ENCODE measurements at regions not wholly inside any gene's neighbourhood (a gene's known extent, or its start where the extent isn't known, plus 50 kb on each side); places are given as distances from the start of the nearest gene placed in this dataset.
A peak's percentile ranks its signal among the peaks of the same experiment; 100 is the strongest.
"Not testable (repeated sequence)": the region's sequence is repeated elsewhere in the genome, so short reads cannot be mapped to it uniquely, and the experiment has no call there.

GRCh38 chr18:22827741-22828140, 105.4 kb upstream of the RBBP8 start:
- no peak overlapping the region for H3K23ac ChIP-seq (ENCODE audit: low read length)
- H4K91ac ChIP-seq (ENCODE audit: low read depth, low read length) = no peak overlapping the region
- H3K14ac ChIP-seq (ENCODE audit: low read length) = no peak overlapping the region
- H3K4me1 ChIP-seq (ENCODE audit: control insufficient read depth in 1 of 2, insufficient read depth in 2 of 2, low read length in 2 of 2) = no peaks in the 10 kb centered on the region
- H3K9me3 ChIP-seq (ENCODE audit: insufficient read depth, low read depth, low read length) = no peaks in the 10 kb centered on the region
- H2AFZ ChIP-seq (ENCODE audit: insufficient read depth, low read length, poor library complexity) = no peak overlapping the region
- no peak overlapping the region for H3K4ac ChIP-seq (ENCODE audit: low read depth, low read length)
- H3K27ac ChIP-seq (ENCODE audit: low read depth, low read length) = no peak overlapping the region
- H3K79me1 ChIP-seq (ENCODE audit: low read length) = no peaks in the 10 kb centered on the region
- WGBS (ENCODE audit: extremely low coverage, insufficient coverage, insufficient read length) = no CpG with 5 or more reads among the region's 1 CpG
- no peak for DNase-seq
- H3K18ac ChIP-seq (ENCODE audit: low read length) = no peak overlapping the region
- H4K12ac ChIP-seq (ENCODE audit: low read depth, low read length) = no peak overlapping the region
- no peak overlapping the region for H2AK5ac ChIP-seq (ENCODE audit: low read length)
- no peak overlapping the region for H3K4me2 ChIP-seq (ENCODE audit: low read length)
- H2BK12ac ChIP-seq (ENCODE audit: low read length) = no peak overlapping the region
- H2BK5ac ChIP-seq (ENCODE audit: low read depth, low read length, poor library complexity) = no peak overlapping the region
- H3K36me3 ChIP-seq (ENCODE audit: control insufficient read depth in 1 of 2, insufficient read depth in 2 of 2, low read length in 2 of 2) = no peaks in the 10 kb centered on the region
- no peak overlapping the region for H4K8ac ChIP-seq (ENCODE audit: low read depth, low read length)
- H2BK120ac ChIP-seq (ENCODE audit: insufficient read depth, low read length, poor library complexity) = no peak overlapping the region
- H3K4me3 ChIP-seq (ENCODE audit: low read depth, low read length) = no peak overlapping the region
- no peaks in the 10 kb centered on the region for H3K79me2 ChIP-seq (ENCODE audit: control insufficient read depth, insufficient read depth, low read length, poor library complexity)
- H3K27me3 ChIP-seq (ENCODE audit: insufficient read depth, low read length) = no peaks in the 10 kb centered on the region
- no peak overlapping the region for H3K9ac ChIP-seq (ENCODE audit: low read length)

DNA sequence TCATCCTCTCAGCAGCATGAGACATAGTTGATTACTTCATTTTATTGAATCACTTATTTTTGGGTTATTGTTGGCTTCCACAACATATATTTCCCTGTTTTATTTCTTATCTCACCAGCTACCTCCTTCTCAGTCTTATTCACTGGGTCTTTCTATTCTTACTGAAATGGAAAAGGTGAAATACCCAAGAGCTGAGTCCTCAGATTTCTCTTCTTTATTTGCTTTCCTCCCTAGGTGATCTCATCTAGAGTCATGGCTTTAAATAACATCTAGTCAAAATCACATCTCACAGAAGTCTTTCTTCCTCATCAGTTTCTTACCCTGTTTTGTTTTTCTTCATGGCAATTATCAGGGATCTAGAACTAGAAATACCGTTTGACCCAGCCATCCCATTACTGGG, 105.0 kb upstream of the RBBP8 start:
- H3K9me3 ChIP-seq (ENCODE audit: insufficient read depth, low read depth, low read length) = no peaks in the 10 kb centered on the region
- H2AFZ ChIP-seq (ENCODE audit: insufficient read depth, low read length, poor library complexity) = no peak overlapping the region
- H3K14ac ChIP-seq (ENCODE audit: low read length) = no peak overlapping the region
- no peak overlapping the region for H2BK120ac ChIP-seq (ENCODE audit: insufficient read depth, low read length, poor library complexity)
- H3K79me1 ChIP-seq (ENCODE audit: low read length) = no peaks in the 10 kb centered on the region
- H3K4me3 ChIP-seq (ENCODE audit: low read depth, low read length) = no peak overlapping the region
- no peak overlapping the region for H4K8ac ChIP-seq (ENCODE audit: low read depth, low read length)
- no peaks in the 10 kb centered on the region for H3K79me2 ChIP-seq (ENCODE audit: control insufficient read depth, insufficient read depth, low read length, poor library complexity)
- peak in 1 of 2 donors; percentile 24 for DNase-seq
- H3K4me1 ChIP-seq (ENCODE audit: control insufficient read depth in 1 of 2, insufficient read depth in 2 of 2, low read length in 2 of 2) = no peaks in the 10 kb centered on the region
- H2AK5ac ChIP-seq (ENCODE audit: low read length) = no peak overlapping the region
- no peak overlapping the region for H4K12ac ChIP-seq (ENCODE audit: low read depth, low read length)
- H3K36me3 ChIP-seq (ENCODE audit: control insufficient read depth in 1 of 2, insufficient read depth in 2 of 2, low read length in 2 of 2) = no peaks in the 10 kb centered on the region
- no peaks in the 10 kb centered on the region for H3K27me3 ChIP-seq (ENCODE audit: insufficient read depth, low read length)
- no peak overlapping the region for H3K18ac ChIP-seq (ENCODE audit: low read length)
- WGBS (ENCODE audit: extremely low coverage, insufficient coverage, insufficient read length) = no CpG with 5 or more reads among the region's 1 CpG
- no peak overlapping the region for H4K91ac ChIP-seq (ENCODE audit: low read depth, low read length)
- no peak overlapping the region for H2BK5ac ChIP-seq (ENCODE audit: low read depth, low read length, poor library complexity)
- no peak overlapping the region for H3K27ac ChIP-seq (ENCODE audit: low read depth, low read length)
- H3K4me2 ChIP-seq (ENCODE audit: low read length) = no peak overlapping the region
- no peak overlapping the region for H3K9ac ChIP-seq (ENCODE audit: low read length)
- no peak overlapping the region for H3K4ac ChIP-seq (ENCODE audit: low read depth, low read length)
- no peak overlapping the region for H2BK12ac ChIP-seq (ENCODE audit: low read length)
- no peak overlapping the region for H3K23ac ChIP-seq (ENCODE audit: low read length)

DNA sequence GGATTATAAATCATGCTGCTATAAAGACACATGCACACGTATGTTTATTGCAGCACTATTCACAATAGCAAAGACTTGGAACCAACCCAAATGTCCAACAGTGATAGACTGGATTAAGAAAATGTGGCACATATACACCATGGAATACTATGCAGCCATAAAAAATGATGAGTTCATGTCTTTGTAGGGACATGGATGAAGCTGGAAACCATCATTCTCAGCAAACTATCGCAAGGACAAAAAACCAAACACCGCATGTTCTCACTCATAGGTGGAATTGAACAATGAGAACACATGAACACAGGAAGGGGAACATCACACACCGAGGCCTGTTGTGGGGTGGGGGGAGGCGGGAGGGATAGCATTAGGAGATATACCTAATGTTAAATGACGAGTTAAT, 104.5 kb upstream of the RBBP8 start:
- not testable (repeated sequence) for H3K4ac ChIP-seq (ENCODE audit: low read depth, low read length); H3K79me1 ChIP-seq (ENCODE audit: low read length); H4K8ac ChIP-seq (ENCODE audit: low read depth, low read length); H4K91ac ChIP-seq (ENCODE audit: low read depth, low read length); H2AK5ac ChIP-seq (ENCODE audit: low read length); H2BK5ac ChIP-seq (ENCODE audit: low read depth, low read length, poor library complexity); DNase-seq; H2BK12ac ChIP-seq (ENCODE audit: low read length); H3K18ac ChIP-seq (ENCODE audit: low read length); H3K23ac ChIP-seq (ENCODE audit: low read length); H3K79me2 ChIP-seq (ENCODE audit: control insufficient read depth, insufficient read depth, low read length, poor library complexity); H3K4me1 ChIP-seq (ENCODE audit: control insufficient read depth in 1 of 2, insufficient read depth in 2 of 2, low read length in 2 of 2); H3K9ac ChIP-seq (ENCODE audit: low read length); H3K27ac ChIP-seq (ENCODE audit: low read depth, low read length); H2BK120ac ChIP-seq (ENCODE audit: insufficient read depth, low read length, poor library complexity); H3K4me3 ChIP-seq (ENCODE audit: low read depth, low read length); H2AFZ ChIP-seq (ENCODE audit: insufficient read depth, low read length, poor library complexity); H3K36me3 ChIP-seq (ENCODE audit: control insufficient read depth in 1 of 2, insufficient read depth in 2 of 2, low read length in 2 of 2); H4K12ac ChIP-seq (ENCODE audit: low read depth, low read length); H3K9me3 ChIP-seq (ENCODE audit: insufficient read depth, low read depth, low read length); H3K4me2 ChIP-seq (ENCODE audit: low read length); H3K27me3 ChIP-seq (ENCODE audit: insufficient read depth, low read length); H3K14ac ChIP-seq (ENCODE audit: low read length)
- WGBS (ENCODE audit: extremely low coverage, insufficient coverage, insufficient read length) = no CpG with 5 or more reads among the region's 6 CpGs

DNA sequence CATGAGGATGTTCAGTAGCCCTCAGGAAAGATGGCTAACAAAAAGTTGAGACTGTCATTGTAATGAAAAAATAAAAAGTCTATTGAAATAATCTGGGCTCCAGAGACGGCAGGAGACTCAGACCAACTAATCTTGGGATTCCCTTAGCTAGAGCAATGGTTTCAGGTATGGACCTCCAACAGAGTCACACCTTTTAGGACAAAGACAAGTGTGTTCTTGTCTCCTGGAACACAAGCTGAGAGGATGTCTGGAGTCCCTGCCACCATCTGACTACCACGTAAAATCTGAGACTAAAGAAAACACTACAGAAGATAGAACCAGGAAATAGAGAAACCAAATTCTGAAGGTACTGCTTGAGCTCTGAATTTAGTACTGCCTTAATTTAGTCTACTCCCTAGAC, 103.3 kb upstream of the RBBP8 start:
- WGBS (ENCODE audit: extremely low coverage, insufficient coverage, insufficient read length) = no CpG with 5 or more reads among the region's 2 CpGs
- no peaks in the 10 kb centered on the region for H3K4me1 ChIP-seq (ENCODE audit: control insufficient read depth in 1 of 2, insufficient read depth in 2 of 2, low read length in 2 of 2)
- no peaks in the 10 kb centered on the region for H3K36me3 ChIP-seq (ENCODE audit: control insufficient read depth in 1 of 2, insufficient read depth in 2 of 2, low read length in 2 of 2)
- H3K79me2 ChIP-seq (ENCODE audit: control insufficient read depth, insufficient read depth, low read length, poor library complexity) = no peaks in the 10 kb centered on the region
- H3K4ac ChIP-seq (ENCODE audit: low read depth, low read length) = no peak overlapping the region
- H3K23ac ChIP-seq (ENCODE audit: low read length) = no peak overlapping the region
- no peak overlapping the region for H4K8ac ChIP-seq (ENCODE audit: low read depth, low read length)
- H2AK5ac ChIP-seq (ENCODE audit: low read length) = no peak overlapping the region
- no peaks in the 10 kb centered on the region for H3K9me3 ChIP-seq (ENCODE audit: insufficient read depth, low read depth, low read length)
- H2BK120ac ChIP-seq (ENCODE audit: insufficient read depth, low read length, poor library complexity) = no peak overlapping the region
- H2BK5ac ChIP-seq (ENCODE audit: low read depth, low read length, poor library complexity) = no peak overlapping the region
- H3K27ac ChIP-seq (ENCODE audit: low read depth, low read length) = no peak overlapping the region
- H2AFZ ChIP-seq (ENCODE audit: insufficient read depth, low read length, poor library complexity) = no peak overlapping the region
- no peaks in the 10 kb centered on the region for H3K27me3 ChIP-seq (ENCODE audit: insufficient read depth, low read length)
- H2BK12ac ChIP-seq (ENCODE audit: low read length) = no peak overlapping the region
- no peak overlapping the region for H3K9ac ChIP-seq (ENCODE audit: low read length)
- no peak overlapping the region for H3K4me2 ChIP-seq (ENCODE audit: low read length)
- H3K14ac ChIP-seq (ENCODE audit: low read length) = no peak overlapping the region
- H4K12ac ChIP-seq (ENCODE audit: low read depth, low read length) = no peak overlapping the region
- no peak for DNase-seq
- no peaks in the 10 kb centered on the region for H3K79me1 ChIP-seq (ENCODE audit: low read length)
- no peak overlapping the region for H3K18ac ChIP-seq (ENCODE audit: low read length)
- H3K4me3 ChIP-seq (ENCODE audit: low read depth, low read length) = no peak overlapping the region
- H4K91ac ChIP-seq (ENCODE audit: low read depth, low read length) = no peak overlapping the region

Measured in trophoblast cell (in vitro differentiated cells and primary cell).